GM12878 (cell line): ENCODE measurements at regions not wholly inside any gene's neighbourhood (a gene's known extent, or its start where the extent isn't known, plus 50 kb on each side); places are given as distances from the start of the nearest gene placed in this dataset.

Experiments
- ATAC-seq: fragments of 200-7000 bp; cut with Tn5 transposase; 3 replicates; pipeline ENCODE4 v1.9.1; 2020; ENCODE audit warnings: mild to moderate bottlenecking, moderate library complexity
- BruUV-seq: library from RNA; stranded (reverse); fragments of 400-500 nt; replicated peaks from 2 replicates; lab custom pipeline; 2021; lab: Mats Ljungman, UMichigan
- CTCF ChIA-PET: fragments of 300-600 bp; sonication (Branson Sonifier 250); formaldehyde crosslinking; extraction: SDS; loops from one replicate; lab custom pipeline; 2021; ENCODE audit warnings: inconsistent platforms; lab: Yijun Ruan, JAX
- POLR2A ChIA-PET: fragments of 350-600 bp; formaldehyde crosslinking; extraction: SDS; loops from one replicate; lab custom pipeline; 2021; ENCODE audit warnings: inconsistent platforms; lab: Charles Lee
- RAD21 ChIA-PET: fragments of 300-600 bp; sonication (Branson Sonifier 250); formaldehyde crosslinking; loops from one replicate; lab custom pipeline; 2023; ENCODE audit warnings: antibody characterized with exemption; ENCODE audit not compliant: unreplicated experiment; lab: Charles Lee
- SMC1A ChIA-PET: fragments of 300-600 bp; sonication (Branson Sonifier 250); formaldehyde crosslinking; loops from one replicate; lab custom pipeline; 2023; ENCODE audit not compliant: unreplicated experiment, uncharacterized antibody; lab: Charles Lee
- DNase-seq: peaks from one replicate; pipeline ENCODE4 v3.0.0-alpha.2; 2011; ENCODE audit warnings: low read depth, low spot score
- FAIRE-seq: peaks from 3 replicates; lab custom pipeline; 2011; peaks lifted over from hg19 to GRCh38; lab: Jason Lieb, UNC
- H2AFZ ChIP-seq: 2 replicates; pipeline ENCODE4 v1.6.0; 2011; ENCODE audit warnings: low read depth, low read length, control low read depth; ENCODE audit not compliant: control insufficient read depth
- H3K27ac ChIP-seq: 2 replicates; pipeline ENCODE4 v1.5.1; 2011; ENCODE audit warnings: control low read depth; ENCODE audit not compliant: control insufficient read depth, insufficient read depth
- H3K27me3 ChIP-seq, 2 experiments: replicated peaks in 1 of 2; 2 replicates each; pipeline versions ENCODE4 v1.6.0 to v1.6.1; 2011; ENCODE audit warnings: low read length in 1 of 2; ENCODE audit not compliant: control insufficient read depth in 2 of 2, insufficient read depth in 2 of 2
- H3K36me3 ChIP-seq, 2 experiments: 2 replicates each; pipeline ENCODE4 v1.5.1; 2011; ENCODE audit warnings: low read length in 1 of 2; ENCODE audit not compliant: control insufficient read depth in 2 of 2, insufficient read depth in 2 of 2
- H3K4me1 ChIP-seq: 2 replicates; pipeline ENCODE4 v1.6.1; 2011; ENCODE audit warnings: mild to moderate bottlenecking, low read length, moderate library complexity, mixed read lengths; ENCODE audit not compliant: control insufficient read depth, insufficient read depth
- H3K4me2 ChIP-seq: 2 replicates; pipeline ENCODE4 v1.6.0; 2011; ENCODE audit warnings: control low read depth; ENCODE audit not compliant: control insufficient read depth, insufficient read depth
- H3K4me3 ChIP-seq: fragments of 200-600 bp; sonication (generic); 2 replicates; pipeline ENCODE4 v1.5.1; 2016
- H3K79me2 ChIP-seq: 2 replicates; pipeline ENCODE4 v1.6.0; 2011; ENCODE audit warnings: low read length; ENCODE audit not compliant: control insufficient read depth, insufficient read depth
- H3K9ac ChIP-seq: 2 replicates; pipeline ENCODE4 v1.8.0; 2011; ENCODE audit warnings: low read length, control low read depth, mixed read lengths; ENCODE audit not compliant: control insufficient read depth, insufficient read depth
- H3K9me3 ChIP-seq: replicated peaks from 3 replicates; pipeline ENCODE4 v1.5.1; 2011; ENCODE audit warnings: mild to moderate bottlenecking, low read length; ENCODE audit not compliant: control insufficient read depth, insufficient read depth
- H4K20me1 ChIP-seq: 2 replicates; pipeline ENCODE4 v1.6.0; 2011; ENCODE audit not compliant: control insufficient read depth, insufficient read depth
- ATF7 ChIP-seq: fragments of 450-650 bp; IDR thresholded peaks from 2 replicates; pipeline ENCODE4 v1.6.1; 2016; ENCODE audit warnings: low read depth, mild to moderate bottlenecking
- CBX3 ChIP-seq: fragments of 200-600 bp; sonication (generic); IDR thresholded peaks from 2 replicates; pipeline ENCODE4 v1.6.1; 2016; ENCODE audit warnings: low read depth, borderline replicate concordance
- CUX1 ChIP-seq: IDR thresholded peaks from 2 replicates; pipeline ENCODE4 v1.6.1; 2012; ENCODE audit warnings: improper control_type of control experiment, low read depth, low read length; ENCODE audit not compliant: insufficient replicate concordance
- ESRRA ChIP-seq: IDR thresholded peaks from 2 replicates; pipeline ENCODE4 v1.6.1; 2012; ENCODE audit warnings: mild to moderate bottlenecking, low read length, improper control_type of control experiment
- MTA2 ChIP-seq: fragments of 450-650 bp; IDR thresholded peaks from 2 replicates; pipeline ENCODE4 v1.6.1; 2016; ENCODE audit warnings: low read depth, mild to moderate bottlenecking, moderate library complexity
- MYB ChIP-seq: fragments of 150-350 bp; IDR thresholded peaks from 2 replicates; pipeline ENCODE4 v1.6.1; 2014; ENCODE audit warnings: mild to moderate bottlenecking, low read depth, low read length, borderline replicate concordance
- NR2C2 ChIP-seq: IDR thresholded peaks from 2 replicates; pipeline ENCODE4 v1.6.1; 2011; ENCODE audit warnings: borderline replicate concordance, low read depth; ENCODE audit not compliant: control insufficient read depth, insufficient read length
- POLR2A ChIP-seq: IDR thresholded peaks from 2 replicates; pipeline ENCODE4 v1.6.1; 2011; ENCODE audit warnings: low read depth, mild to moderate bottlenecking, low read length
- RAD21 ChIP-seq: IDR thresholded peaks from 2 replicates; pipeline ENCODE4 v1.6.1; 2011; ENCODE audit warnings: mild to moderate bottlenecking, low read depth, low read length, moderate library complexity; ENCODE audit not compliant: insufficient read depth
- SPI1 ChIP-seq: IDR thresholded peaks from 2 replicates; pipeline ENCODE4 v1.6.1; 2011; ENCODE audit warnings: low read depth, mild to moderate bottlenecking, low read length, moderate library complexity, borderline replicate concordance; ENCODE audit not compliant: insufficient read depth
- STAT3 ChIP-seq: IDR thresholded peaks from 2 replicates; pipeline ENCODE4 v1.6.1; 2011; ENCODE audit warnings: low read depth, low read length, improper control_type of control experiment
- SUZ12 ChIP-seq: fragments of 200-600 bp; sonication (generic); IDR thresholded peaks from one replicate; pipeline ENCODE4 v1.6.1; 2018; ENCODE audit warnings: antibody characterized with exemption, mild to moderate bottlenecking; ENCODE audit not compliant: unreplicated experiment
- TCF12 ChIP-seq: IDR thresholded peaks from 2 replicates; pipeline ENCODE4 v1.6.1; 2011; ENCODE audit warnings: low read depth, mild to moderate bottlenecking, low read length
- YBX1 ChIP-seq: fragments of 450-650 bp; IDR thresholded peaks from 2 replicates; pipeline ENCODE4 v1.6.1; 2016; ENCODE audit warnings: antibody characterized with exemption
- ZNF24 ChIP-seq: fragments of 450-650 bp; IDR thresholded peaks from 2 replicates; pipeline ENCODE4 v1.6.1; 2017; ENCODE audit warnings: antibody characterized with exemption, mild to moderate bottlenecking
- ZNF384 ChIP-seq: IDR thresholded peaks from 2 replicates; pipeline ENCODE4 v1.6.1; 2012; ENCODE audit warnings: low read depth, mild to moderate bottlenecking, low read length, improper control_type of control experiment, borderline replicate concordance
- ZNF622 ChIP-seq: fragments of 450-650 bp; IDR thresholded peaks from 2 replicates; pipeline ENCODE4 v1.6.1; 2017; ENCODE audit warnings: mild to moderate bottlenecking, inconsistent platforms
- WGBS: methylation state at CpG from one replicate; pipeline ENCODE4 v1.1.6; 2016; ENCODE audit warnings: low lambda C conversion rate; ENCODE audit not compliant: insufficient replicate concordance, insufficient coverage; ENCODE audit errors: missing lambda C conversion rate; 5-methylcytosine and 5-hydroxymethylcytosine counted together
- in situ Hi-C: fragments of 300-500 bp; cut with MboI; formaldehyde crosslinking; loops from 9 replicates; pipeline ENCODE4 v1.14.3; 2018; ENCODE audit warnings: mixed read lengths
- intact Hi-C: fragments of 100-400 bp; cut with micrococcal nuclease; formaldehyde crosslinking; loops from one replicate; pipeline ENCODE4 v1.14.2; 2022; ENCODE audit not compliant: unreplicated experiment
- TF ChIP-seq, protein P1 (sequence below): IDR thresholded peaks from 2 replicates; pipeline ENCODE4 v1.6.1; 2012; ENCODE audit warnings: low read depth, low read length, improper control_type of control experiment

DNA sequence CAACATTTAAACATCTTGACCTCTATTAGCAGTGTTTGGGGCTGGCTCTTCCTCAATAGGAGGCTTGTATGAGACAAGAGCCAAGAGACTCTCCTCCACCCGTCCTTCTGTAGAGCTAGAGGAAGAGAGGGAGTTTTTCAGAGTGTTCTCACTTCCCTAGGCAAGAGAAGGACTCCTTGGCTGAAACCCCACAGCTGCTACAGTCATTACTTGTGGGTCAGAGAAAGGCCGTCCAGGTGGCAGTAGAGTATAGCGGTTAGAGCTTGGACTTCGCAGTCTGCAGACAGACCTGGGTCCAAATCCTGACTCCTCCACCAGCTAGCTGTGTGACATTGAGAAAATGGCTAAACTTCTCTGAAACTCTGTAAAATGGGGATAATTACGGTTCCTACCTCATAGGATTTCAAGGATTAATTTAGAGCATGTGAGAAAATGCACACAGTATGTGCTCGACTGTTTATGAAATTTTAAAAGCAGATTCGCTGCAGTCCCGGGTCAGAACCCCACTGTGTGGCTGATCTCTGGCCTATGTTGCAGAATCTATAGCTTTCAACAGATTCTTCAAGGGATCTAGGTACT is 80.8 kb upstream of the ARAP3 start:
- Histone ChIP-seq H2AFZ (no peak overlapping the region), H3K27me3 (peaks cover 0 to 5% of the 10 kb centered on the region in 2 experiments; a peak in 2 of 4 replicates), H4K20me1 (no peaks in the 10 kb centered on the region), H3K9me3 (no peaks in the 10 kb centered on the region), H3K36me3 (no peaks in the 10 kb centered on the region), H3K79me2 (no peaks in the 10 kb centered on the region), H3K4me1 (no peaks in the 10 kb centered on the region), H3K4me3 (no peak overlapping the region), H3K9ac (no peak overlapping the region), H3K27ac (no peak overlapping the region), H3K4me2 (no peak overlapping the region)
- POLR2A ChIA-PET, result interaction anchor here (0.5 kb wide), 1 partner anchor 146 kb away, joined by 4 read pairs; no protein-coding TSS in a partner anchor
- in situ Hi-C loops (no loop called here), intact Hi-C loops (no loop called here)
- no TSS peak for BruUV-seq
- no peak for FAIRE-seq
- SMC1A ChIA-PET, result no interaction called here
- 31% methylated on average over 8 of the region's 8 CpGs for WGBS
- ATAC-seq, result peak; percentile 86
- RAD21 ChIA-PET, result interaction anchor here (0.7 to 1.6 kb wide), 2 partner anchors 151 to 197 kb away, joined by 3 to 5 read pairs; no protein-coding TSS in a partner anchor
- DNase-seq, result no peak
- CTCF ChIA-PET, result interaction anchor here (0.6 to 1.8 kb wide), 7 partner anchors 22 to 1041 kb away, joined by 3 to 6 read pairs (median 4); no protein-coding TSS in a partner anchor
- TF ChIP-seq ESRRA (no peak), ZNF384 (no peak), CUX1 (no peak), SPI1 (peak; percentile 88), NR2C2 (no peak), ZNF622 (no peak), ATF7 (no peak), POLR2A (no peak), RAD21 (peak; percentile 43), STAT3 (no peak), TCF12 (peak; percentile 79; the same call in 1 of the 2 replicates), ZNF24 (no peak), YBX1 (no peak), MTA2 (no peak), SUZ12 (no peak), MYB (no peak), CBX3 (no peak)
- TF ChIP-seq, protein P1, sequence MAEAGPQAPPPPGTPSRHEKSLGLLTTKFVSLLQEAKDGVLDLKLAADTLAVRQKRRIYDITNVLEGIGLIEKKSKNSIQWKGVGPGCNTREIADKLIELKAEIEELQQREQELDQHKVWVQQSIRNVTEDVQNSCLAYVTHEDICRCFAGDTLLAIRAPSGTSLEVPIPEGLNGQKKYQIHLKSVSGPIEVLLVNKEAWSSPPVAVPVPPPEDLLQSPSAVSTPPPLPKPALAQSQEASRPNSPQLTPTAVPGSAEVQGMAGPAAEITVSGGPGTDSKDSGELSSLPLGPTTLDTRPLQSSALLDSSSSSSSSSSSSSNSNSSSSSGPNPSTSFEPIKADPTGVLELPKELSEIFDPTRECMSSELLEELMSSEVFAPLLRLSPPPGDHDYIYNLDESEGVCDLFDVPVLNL, result no peak
